ENCODE measurements at regions not wholly inside any gene's neighbourhood (a gene's known extent, or its start where the extent isn't known, plus 50 kb on each side); places are given as distances from the start of the nearest gene placed in this dataset.

- DNase-seq = no peak
These were observed 358.6 kb downstream of the SIPA1L2 start for GRCh38 chr1:232271299-232271698.

- DNase-seq = no peak
These were observed 359.9 kb downstream of the SIPA1L2 start for GRCh38 chr1:232269988-232270387.

GRCh38 chr1:232267837-232268598 is 361.9 kb downstream of the SIPA1L2 start:
- no peak for DNase-seq

- no peak for DNase-seq
These were observed 362.7 kb downstream of the SIPA1L2 start for GRCh38 chr1:232267092-232267836.

GRCh38 chr1:232263452-232263851 is 366.5 kb downstream of the SIPA1L2 start:
- DNase-seq = no peak

- no peak for DNase-seq
These were observed 366.9 kb downstream of the SIPA1L2 start for GRCh38 chr1:232262991-232263390.

GRCh38 chr1:232260861-232261260 is 369.1 kb downstream of the SIPA1L2 start:
- DNase-seq = no peak

GRCh38 chr1:232260045-232260444 is 369.9 kb downstream of the SIPA1L2 start:
- DNase-seq = no peak

GRCh38 chr1:232259333-232259732 is 370.6 kb downstream of the SIPA1L2 start:
- DNase-seq = no peak

GRCh38 chr1:232252546-232253118 is 377.3 kb downstream of the SIPA1L2 start:
- no peak for DNase-seq

- no peak for DNase-seq
These were observed 379.1 kb downstream of the SIPA1L2 start for GRCh38 chr1:232250838-232251237.

- DNase-seq = no peak
These were observed 379.8 kb downstream of the SIPA1L2 start for GRCh38 chr1:232249861-232250777.

- no peak for DNase-seq
These were observed 380.6 kb downstream of the SIPA1L2 start for GRCh38 chr1:232249339-232249738.

- no peak for DNase-seq
These were observed 381.6 kb downstream of the SIPA1L2 start for GRCh38 chr1:232248276-232248820.

- DNase-seq = no peak
These were observed 382.3 kb downstream of the SIPA1L2 start for GRCh38 chr1:232247669-232248068.

GRCh38 chr1:232244426-232244825 is 385.5 kb downstream of the SIPA1L2 start:
- DNase-seq = no peak

- no peak for DNase-seq
These were observed 389.9 kb downstream of the SIPA1L2 start for GRCh38 chr1:232239998-232240397.

GRCh38 chr1:232239522-232239921 is 390.4 kb downstream of the SIPA1L2 start:
- no peak for DNase-seq

GRCh38 chr1:232238009-232238408 is 391.9 kb downstream of the SIPA1L2 start:
- DNase-seq = no peak

- no peak for DNase-seq
These were observed 402.6 kb downstream of the SIPA1L2 start for GRCh38 chr1:232227306-232227705.

- peak in 1 of 2 donors; percentile 23 for DNase-seq
These were observed 403.7 kb downstream of the SIPA1L2 start for GRCh38 chr1:232226197-232226712.
